HFFc6 (cell line): ENCODE measurements at regions not wholly inside any gene's neighbourhood (a gene's known extent, or its start where the extent isn't known, plus 50 kb on each side); places are given as distances from the start of the nearest gene placed in this dataset.

ENCODE experiments used
- DNase-seq: peaks from one replicate; pipeline ENCODE4 v3.0.0-alpha.2; 2018
- H3K27ac Mint-ChIP-seq: 2 replicates; pipeline ENCODE4 v1.8.0; 2020; ENCODE audit warnings: mild to moderate bottlenecking, mixed read lengths
- H3K27me3 Mint-ChIP-seq: 2 replicates; pipeline ENCODE4 v1.8.0; 2021; ENCODE audit warnings: mild to moderate bottlenecking, moderate library complexity, mixed read lengths; ENCODE audit not compliant: insufficient read depth
- H3K36me3 Mint-ChIP-seq: 2 replicates; pipeline ENCODE4 v1.8.0; 2021; ENCODE audit warnings: low read depth, mixed read lengths
- H3K4me1 Mint-ChIP-seq: 2 replicates; pipeline ENCODE4 v1.8.0; 2020; ENCODE audit warnings: low read depth, mixed read lengths
- H3K4me3 Mint-ChIP-seq: 2 replicates; pipeline ENCODE4 v1.8.0; 2020; ENCODE audit warnings: mild to moderate bottlenecking, moderate library complexity, mixed read lengths
- H3K9me3 Mint-ChIP-seq: 2 replicates; pipeline ENCODE4 v1.8.0; 2020; ENCODE audit warnings: mild to moderate bottlenecking, mixed read lengths
- CTCF ChIP-seq: fragments of 200-600 bp; sonication (generic); IDR thresholded peaks from 2 replicates; pipeline ENCODE4 v1.5.0; 2021; ENCODE audit warnings: antibody characterized with exemption, mild to moderate bottlenecking

GRCh38 chr12:94721173-94721572, 70.8 kb upstream of the TMCC3 start:
- no peaks in the 10 kb centered on the region for H3K4me1 Mint-ChIP-seq
- no peak for DNase-seq
- no peaks in the 10 kb centered on the region for H3K9me3 Mint-ChIP-seq
- TF ChIP-seq CTCF, result no peak
- H3K4me3 Mint-ChIP-seq, result no peak overlapping the region
- peaks cover 27% of the 10 kb centered on the region for H3K27me3 Mint-ChIP-seq
- H3K36me3 Mint-ChIP-seq, result no peaks in the 10 kb centered on the region
- H3K27ac Mint-ChIP-seq, result no peak overlapping the region

GRCh38 chr12:94718114-94718513, 67.8 kb upstream of the TMCC3 start:
- Mint-ChIP-seq H3K27ac (no peak overlapping the region), H3K9me3 (no peaks in the 10 kb centered on the region), H3K36me3 (no peaks in the 10 kb centered on the region), H3K4me1 (no peaks in the 10 kb centered on the region), H3K4me3 (no peak overlapping the region), H3K27me3 (peaks cover 35% of the 10 kb centered on the region)
- DNase-seq, result no peak
- no peak for TF ChIP-seq CTCF

GRCh38 chr12:94717656-94718055, 67.3 kb upstream of the TMCC3 start:
- Mint-ChIP-seq H3K27me3 (peaks cover 33% of the 10 kb centered on the region), H3K27ac (no peak overlapping the region), H3K4me3 (no peak overlapping the region), H3K4me1 (no peaks in the 10 kb centered on the region), H3K36me3 (no peaks in the 10 kb centered on the region), H3K9me3 (no peaks in the 10 kb centered on the region)
- TF ChIP-seq CTCF, result no peak
- DNase-seq, result no peak

- DNase-seq, result no peak
- TF ChIP-seq CTCF, result no peak
- Mint-ChIP-seq H3K9me3 (no peaks in the 10 kb centered on the region), H3K36me3 (no peaks in the 10 kb centered on the region), H3K27me3 (peaks cover 31% of the 10 kb centered on the region), H3K4me1 (no peaks in the 10 kb centered on the region), H3K27ac (no peak overlapping the region), H3K4me3 (no peak overlapping the region)
Observed at GRCh38 chr12:94717108-94717507, 66.8 kb upstream of the TMCC3 start.

- Mint-ChIP-seq H3K4me3 (no peak overlapping the region), H3K9me3 (no peaks in the 10 kb centered on the region), H3K4me1 (no peaks in the 10 kb centered on the region), H3K27me3 (peaks cover 24% of the 10 kb centered on the region), H3K27ac (no peak overlapping the region), H3K36me3 (no peaks in the 10 kb centered on the region)
- TF ChIP-seq CTCF, result no peak
- DNase-seq, result no peak
Observed at GRCh38 chr12:94716339-94716738, 66.0 kb upstream of the TMCC3 start.
